ENCODE measurements at regions not wholly inside any gene's neighbourhood (a gene's known extent, or its start where the extent isn't known, plus 50 kb on each side); places are given as distances from the start of the nearest gene placed in this dataset.
"Not testable (repeated sequence)": the region's sequence is repeated elsewhere in the genome, so short reads cannot be mapped to it uniquely, and the experiment has no call there.

- DNase-seq: no peak
Observed at GRCh38 chr2:5175231-5175630, 517.0 kb upstream of the SOX11 start.

- DNase-seq: no peak
Observed at GRCh38 chr2:5176764-5177163, 515.4 kb upstream of the SOX11 start.

- no peak for DNase-seq
Observed at GRCh38 chr2:5183031-5183430, 509.2 kb upstream of the SOX11 start.

GRCh38 chr2:5187283-5187682 is 504.9 kb upstream of the SOX11 start:
- no peak for DNase-seq

GRCh38 chr2:5188636-5189035 is 503.5 kb upstream of the SOX11 start:
- no peak for DNase-seq

- no peak for DNase-seq
Observed at GRCh38 chr2:5190023-5190422, 502.2 kb upstream of the SOX11 start.

GRCh38 chr2:5195636-5196035 is 496.5 kb upstream of the SOX11 start:
- no peak for DNase-seq

GRCh38 chr2:5203134-5203755 is 488.9 kb upstream of the SOX11 start:
- no peak for DNase-seq

- DNase-seq: not testable (repeated sequence)
Observed at GRCh38 chr2:5206742-5207141, 485.4 kb upstream of the SOX11 start.

GRCh38 chr2:5215989-5216607 is 476.1 kb upstream of the SOX11 start:
- DNase-seq: no peak

- no peak for DNase-seq
Observed at GRCh38 chr2:5227062-5227699, 465.0 kb upstream of the SOX11 start.

- DNase-seq: no peak
Observed at GRCh38 chr2:5229574-5229973, 462.6 kb upstream of the SOX11 start.

GRCh38 chr2:5230444-5230843 is 461.7 kb upstream of the SOX11 start:
- DNase-seq: no peak

- no peak for DNase-seq
Observed at GRCh38 chr2:5230855-5231254, 461.3 kb upstream of the SOX11 start.

GRCh38 chr2:5231287-5231686 is 460.9 kb upstream of the SOX11 start:
- no peak for DNase-seq

GRCh38 chr2:5234563-5234962 is 457.6 kb upstream of the SOX11 start:
- DNase-seq: no peak

- no peak for DNase-seq
Observed at GRCh38 chr2:5235701-5236100, 456.5 kb upstream of the SOX11 start.

GRCh38 chr2:5236249-5236648 is 455.9 kb upstream of the SOX11 start:
- no peak for DNase-seq

GRCh38 chr2:5242751-5243150 is 449.4 kb upstream of the SOX11 start:
- no peak for DNase-seq

- DNase-seq: no peak
Observed at GRCh38 chr2:5250482-5250881, 441.7 kb upstream of the SOX11 start.

GRCh38 chr2:5253263-5253662 is 438.9 kb upstream of the SOX11 start:
- no peak for DNase-seq

- no peak for DNase-seq
Observed at GRCh38 chr2:5254791-5255332, 437.3 kb upstream of the SOX11 start.

GRCh38 chr2:5263291-5263690 is 428.9 kb upstream of the SOX11 start:
- no peak for DNase-seq

GRCh38 chr2:5264361-5264760 is 427.8 kb upstream of the SOX11 start:
- no peak for DNase-seq

Measured in C1 segment of cervical spinal cord (tissue), 14 donors.